NCI-H1048 (cell line): ENCODE measurements at regions not wholly inside any gene's neighbourhood (a gene's known extent, or its start where the extent isn't known, plus 50 kb on each side); places are given as distances from the start of the nearest gene placed in this dataset.

ENCODE experiments used
- DNase-seq: peaks from one replicate; lab custom pipeline; 2025; lab: John Stamatoyannopoulos, UW

GRCh38 chr4:187782286-187782824 is 213.2 kb upstream of the ZFP42 start:
- no peak for DNase-seq

- no peak for DNase-seq
Measured at GRCh38 chr4:187786190-187786589, 209.4 kb upstream of the ZFP42 start.

- no peak for DNase-seq
Measured at GRCh38 chr4:187789078-187789477, 206.5 kb upstream of the ZFP42 start.

- no peak for DNase-seq
Measured at GRCh38 chr4:187795737-187796136, 199.8 kb upstream of the ZFP42 start.

- DNase-seq = no peak
Measured at GRCh38 chr4:187798385-187798784, 197.2 kb upstream of the ZFP42 start.

- no peak for DNase-seq
Measured at GRCh38 chr4:187799735-187800134, 195.8 kb upstream of the ZFP42 start.

- no peak for DNase-seq
Measured at GRCh38 chr4:187811591-187811990, 184.0 kb upstream of the ZFP42 start.

GRCh38 chr4:187814737-187815465 is 180.7 kb upstream of the ZFP42 start:
- DNase-seq = no peak

GRCh38 chr4:187826725-187827124 is 168.8 kb upstream of the ZFP42 start:
- DNase-seq = no peak

- no peak for DNase-seq
Measured at GRCh38 chr4:187827631-187828030, 167.9 kb upstream of the ZFP42 start.

- DNase-seq = no peak
Measured at GRCh38 chr4:187839765-187840164, 155.8 kb upstream of the ZFP42 start.

- no peak for DNase-seq
Measured at GRCh38 chr4:187840814-187841213, 154.8 kb upstream of the ZFP42 start.

- no peak for DNase-seq
Measured at GRCh38 chr4:187849556-187850225, 145.9 kb upstream of the ZFP42 start.

- DNase-seq = no peak
Measured at GRCh38 chr4:187865914-187866313, 129.7 kb upstream of the ZFP42 start.

GRCh38 chr4:187883049-187883448 is 112.5 kb upstream of the ZFP42 start:
- DNase-seq = no peak

- DNase-seq = no peak
Measured at GRCh38 chr4:187883836-187884475, 111.6 kb upstream of the ZFP42 start.

GRCh38 chr4:187887906-187888305 is 107.7 kb upstream of the ZFP42 start:
- no peak for DNase-seq

GRCh38 chr4:187889651-187890050 is 105.9 kb upstream of the ZFP42 start:
- DNase-seq = no peak

- DNase-seq = no peak
Measured at GRCh38 chr4:187893418-187893817, 102.2 kb upstream of the ZFP42 start.

GRCh38 chr4:187903106-187903505 is 92.5 kb upstream of the ZFP42 start:
- no peak for DNase-seq

- DNase-seq = no peak
Measured at GRCh38 chr4:187903700-187904099, 91.9 kb upstream of the ZFP42 start.

GRCh38 chr4:187908079-187908561 is 87.5 kb upstream of the ZFP42 start:
- DNase-seq = no peak

- no peak for DNase-seq
Measured at GRCh38 chr4:187908731-187909130, 86.8 kb upstream of the ZFP42 start.
